VCaP (cell line): ENCODE measurements at regions not wholly inside any gene's neighbourhood (a gene's known extent, or its start where the extent isn't known, plus 50 kb on each side); places are given as distances from the start of the nearest gene placed in this dataset.
A peak's percentile ranks its signal among the peaks of the same experiment; 100 is the strongest.
"Not testable (repeated sequence)": the region's sequence is repeated elsewhere in the genome, so short reads cannot be mapped to it uniquely, and the experiment has no call there.

Experiments used
- H3K27ac ChIP-seq: fragments of 450-650 bp; 2 replicates; pipeline ENCODE4 v1.5.1; 2017
- TF ChIP-seq, protein P1 (sequence below): fragments of 450-650 bp; conservative IDR thresholded peaks from 2 replicates; pipeline ENCODE4 v1.5.1; 2017; ENCODE audit warnings: mild to moderate bottlenecking, moderate library complexity

DNA sequence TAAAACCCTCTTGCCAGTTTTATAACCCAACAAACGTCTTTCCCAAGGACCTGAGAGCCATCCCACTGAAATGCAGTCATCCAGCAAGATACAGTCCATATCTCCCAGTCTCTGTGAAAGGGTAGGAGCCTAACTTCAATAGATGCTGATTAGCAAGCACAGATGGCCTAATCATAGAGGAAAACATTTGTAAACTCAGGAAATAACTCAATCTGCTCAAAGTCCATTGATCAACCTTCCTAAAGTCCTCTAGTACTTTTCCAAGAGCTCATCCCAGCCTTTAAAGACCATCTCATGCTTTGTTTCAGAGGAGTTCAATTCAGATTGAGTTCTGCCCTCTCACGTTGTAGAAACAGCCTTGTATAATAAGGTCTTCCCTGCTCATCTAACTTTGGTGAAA is 324.2 kb downstream of the MRPS30 start:
- H3K27ac ChIP-seq = no peak overlapping the region
- TF ChIP-seq, protein P1, sequence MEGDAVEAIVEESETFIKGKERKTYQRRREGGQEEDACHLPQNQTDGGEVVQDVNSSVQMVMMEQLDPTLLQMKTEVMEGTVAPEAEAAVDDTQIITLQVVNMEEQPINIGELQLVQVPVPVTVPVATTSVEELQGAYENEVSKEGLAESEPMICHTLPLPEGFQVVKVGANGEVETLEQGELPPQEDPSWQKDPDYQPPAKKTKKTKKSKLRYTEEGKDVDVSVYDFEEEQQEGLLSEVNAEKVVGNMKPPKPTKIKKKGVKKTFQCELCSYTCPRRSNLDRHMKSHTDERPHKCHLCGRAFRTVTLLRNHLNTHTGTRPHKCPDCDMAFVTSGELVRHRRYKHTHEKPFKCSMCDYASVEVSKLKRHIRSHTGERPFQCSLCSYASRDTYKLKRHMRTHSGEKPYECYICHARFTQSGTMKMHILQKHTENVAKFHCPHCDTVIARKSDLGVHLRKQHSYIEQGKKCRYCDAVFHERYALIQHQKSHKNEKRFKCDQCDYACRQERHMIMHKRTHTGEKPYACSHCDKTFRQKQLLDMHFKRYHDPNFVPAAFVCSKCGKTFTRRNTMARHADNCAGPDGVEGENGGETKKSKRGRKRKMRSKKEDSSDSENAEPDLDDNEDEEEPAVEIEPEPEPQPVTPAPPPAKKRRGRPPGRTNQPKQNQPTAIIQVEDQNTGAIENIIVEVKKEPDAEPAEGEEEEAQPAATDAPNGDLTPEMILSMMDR = no peak

DNA sequence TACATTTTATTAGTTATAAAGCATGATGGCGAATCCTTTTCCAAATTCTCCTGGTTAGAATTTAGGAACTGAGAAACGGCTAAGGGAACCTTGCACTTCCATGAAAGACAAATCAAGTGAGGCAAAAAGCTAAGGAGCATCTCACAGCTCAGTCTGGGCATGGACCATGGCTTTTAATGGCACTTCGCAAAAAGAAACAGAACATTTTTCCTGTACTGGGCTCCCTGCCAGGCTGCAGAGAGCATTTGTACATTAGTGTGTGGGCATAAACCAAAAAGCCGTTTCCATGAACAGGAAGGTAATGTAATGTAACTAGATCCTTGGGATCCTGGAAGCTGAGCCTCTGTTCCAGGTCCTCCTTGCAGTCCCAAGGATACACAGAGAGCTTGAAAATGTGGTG is 354.2 kb downstream of the MRPS30 start:
- H3K27ac ChIP-seq = peak overlapping the region; percentile 8; the same call in 1 of the 2 replicates
- TF ChIP-seq, protein P1 = no peak

DNA sequence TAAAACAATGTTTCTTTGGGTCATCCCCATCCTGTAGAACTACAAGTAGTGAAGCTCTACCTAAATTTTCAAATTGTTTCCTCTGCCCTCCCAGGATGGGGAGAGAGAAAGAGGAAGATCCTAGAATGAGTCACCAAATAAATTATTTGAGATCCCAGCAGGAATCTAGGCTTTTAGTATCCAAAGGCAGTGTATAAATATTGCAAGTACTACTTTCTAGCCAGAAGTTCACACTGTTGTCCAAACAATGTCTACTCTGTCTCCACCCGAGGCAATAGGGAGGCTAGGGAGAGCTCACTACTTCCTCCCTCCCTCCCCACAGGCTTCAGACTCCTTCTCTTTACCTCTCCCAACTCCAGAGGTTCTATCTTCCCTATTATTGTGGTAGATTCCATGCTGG is 362.8 kb downstream of the MRPS30 start:
- H3K27ac ChIP-seq = no peak overlapping the region
- TF ChIP-seq, protein P1 = no peak

DNA sequence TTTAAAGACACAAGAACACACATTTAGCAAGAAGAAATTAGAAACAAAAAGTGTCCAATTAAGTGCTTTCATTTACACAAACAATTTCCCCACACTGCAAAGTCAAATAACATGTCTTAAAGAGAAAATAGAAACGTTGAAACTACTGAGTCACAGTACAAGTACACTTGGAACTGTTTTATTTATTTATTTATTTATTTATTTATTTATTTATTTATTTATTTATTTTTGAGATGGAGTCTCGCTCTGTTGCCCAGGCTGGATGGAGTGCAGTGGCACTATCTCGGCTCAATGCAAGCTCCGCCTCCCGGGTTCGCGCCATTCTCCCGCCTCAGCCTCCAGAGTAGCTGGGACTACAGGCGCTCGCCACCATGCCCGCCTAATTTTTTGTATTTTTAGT is 363.9 kb downstream of the MRPS30 start:
- H3K27ac ChIP-seq = not testable (repeated sequence)

DNA sequence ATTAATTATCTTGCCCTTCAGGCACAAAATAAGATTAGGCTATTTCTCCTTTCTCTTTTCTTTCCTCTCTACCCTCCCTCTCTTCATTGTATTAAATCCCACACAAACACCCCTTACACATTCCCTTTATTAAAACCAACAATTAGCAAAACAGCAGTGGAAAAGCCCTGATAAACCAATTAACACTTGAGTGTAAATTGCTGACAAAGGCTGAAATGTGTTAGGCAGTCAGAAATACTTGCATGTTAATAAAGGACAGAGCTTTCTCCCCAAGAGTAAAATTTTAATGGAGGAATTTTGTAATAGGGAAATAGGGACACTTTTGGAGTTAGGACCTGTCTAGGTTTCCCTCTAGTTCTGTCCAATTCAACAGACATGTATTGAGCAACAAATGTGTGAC is 370.9 kb downstream of the MRPS30 start:
- no peak overlapping the region for H3K27ac ChIP-seq
- TF ChIP-seq, protein P1 = no peak

DNA sequence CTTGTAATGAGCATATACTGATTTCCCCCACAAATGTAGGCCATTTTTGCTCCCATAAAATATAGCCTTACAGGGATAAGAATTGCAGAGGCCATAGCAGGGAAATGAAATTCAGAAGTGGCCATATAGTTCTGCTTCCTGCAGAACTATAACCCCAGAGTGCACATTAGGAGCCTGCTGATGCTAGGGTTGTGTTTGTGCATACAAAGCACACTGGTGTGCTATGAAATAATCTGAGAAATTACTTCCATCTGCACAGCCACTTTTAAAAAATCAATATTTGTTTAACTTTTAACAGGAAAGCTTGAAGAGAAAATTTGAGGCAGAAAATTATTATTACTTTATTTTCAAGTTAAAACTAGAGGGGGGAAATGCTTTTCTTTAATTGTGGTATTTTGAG is 380.3 kb downstream of the MRPS30 start:
- H3K27ac ChIP-seq = no peak overlapping the region
- TF ChIP-seq, protein P1 = no peak

DNA sequence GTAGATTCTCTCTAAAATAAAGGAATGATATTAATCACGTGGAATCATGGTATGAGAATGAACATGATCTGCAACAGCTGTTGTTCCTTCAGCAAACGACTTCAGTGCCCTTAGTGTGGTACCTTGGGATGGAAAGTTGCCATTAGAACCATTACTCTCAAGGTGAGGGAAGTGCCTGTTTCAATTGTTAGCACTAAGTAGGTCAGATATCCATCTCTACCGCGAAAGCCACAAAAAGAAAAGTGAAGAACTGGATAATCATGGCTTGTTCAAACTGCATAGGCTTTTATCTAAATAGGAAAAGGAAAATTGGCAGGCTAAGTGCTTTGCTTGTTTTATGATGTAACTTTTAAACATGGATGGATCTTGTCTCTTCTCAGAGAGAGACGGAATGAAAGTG is 380.7 kb downstream of the MRPS30 start:
- no peak overlapping the region for H3K27ac ChIP-seq
- TF ChIP-seq, protein P1 = no peak

DNA sequence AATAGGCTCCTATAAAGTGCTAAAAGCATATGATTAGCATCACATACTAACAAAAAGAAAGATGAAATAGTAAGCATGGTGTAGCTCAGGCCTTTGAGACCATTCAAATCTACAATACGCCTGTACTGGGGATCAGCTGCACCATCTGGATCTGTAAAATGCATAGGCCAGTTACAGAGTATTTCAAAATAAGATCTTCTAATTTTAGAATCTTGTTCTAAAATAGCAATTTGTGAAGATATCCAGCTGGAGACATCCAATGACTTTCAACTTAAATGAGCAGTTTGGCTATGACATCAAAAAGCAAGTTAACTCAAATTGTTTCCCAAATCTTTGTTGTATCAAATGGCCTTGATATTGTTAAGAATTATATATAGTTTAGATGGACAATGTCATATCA is 386.3 kb downstream of the MRPS30 start:
- TF ChIP-seq, protein P1 = no peak
- H3K27ac ChIP-seq = no peak overlapping the region
